ENCODE measurements at regions not wholly inside any gene's neighbourhood (a gene's known extent, or its start where the extent isn't known, plus 50 kb on each side); places are given as distances from the start of the nearest gene placed in this dataset.

DNA sequence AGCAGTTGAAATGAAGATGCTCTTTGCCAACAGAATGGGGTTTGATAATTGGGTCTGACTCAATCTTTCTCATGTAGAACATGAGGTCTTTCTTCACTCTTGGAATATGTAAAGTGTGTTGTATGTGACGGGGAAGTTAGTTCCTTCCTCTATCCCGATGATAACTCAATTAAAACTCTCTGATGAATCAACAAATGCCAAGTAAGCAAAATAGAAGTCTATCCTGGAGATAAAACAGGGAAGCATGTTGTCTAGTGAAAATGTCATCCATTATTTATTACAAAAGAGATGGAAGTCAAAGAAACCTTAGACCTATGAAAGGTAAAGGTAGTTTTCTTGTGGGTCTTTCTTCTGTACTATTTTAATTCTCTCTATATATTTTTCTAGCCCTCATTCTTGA is 274.2 kb upstream of the ARRDC4 start:
- TF ChIP-seq, protein P1, sequence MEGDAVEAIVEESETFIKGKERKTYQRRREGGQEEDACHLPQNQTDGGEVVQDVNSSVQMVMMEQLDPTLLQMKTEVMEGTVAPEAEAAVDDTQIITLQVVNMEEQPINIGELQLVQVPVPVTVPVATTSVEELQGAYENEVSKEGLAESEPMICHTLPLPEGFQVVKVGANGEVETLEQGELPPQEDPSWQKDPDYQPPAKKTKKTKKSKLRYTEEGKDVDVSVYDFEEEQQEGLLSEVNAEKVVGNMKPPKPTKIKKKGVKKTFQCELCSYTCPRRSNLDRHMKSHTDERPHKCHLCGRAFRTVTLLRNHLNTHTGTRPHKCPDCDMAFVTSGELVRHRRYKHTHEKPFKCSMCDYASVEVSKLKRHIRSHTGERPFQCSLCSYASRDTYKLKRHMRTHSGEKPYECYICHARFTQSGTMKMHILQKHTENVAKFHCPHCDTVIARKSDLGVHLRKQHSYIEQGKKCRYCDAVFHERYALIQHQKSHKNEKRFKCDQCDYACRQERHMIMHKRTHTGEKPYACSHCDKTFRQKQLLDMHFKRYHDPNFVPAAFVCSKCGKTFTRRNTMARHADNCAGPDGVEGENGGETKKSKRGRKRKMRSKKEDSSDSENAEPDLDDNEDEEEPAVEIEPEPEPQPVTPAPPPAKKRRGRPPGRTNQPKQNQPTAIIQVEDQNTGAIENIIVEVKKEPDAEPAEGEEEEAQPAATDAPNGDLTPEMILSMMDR (conservative IDR thresholded peaks at IDR 0.05 in 1 of 2, IDR thresholded peaks at IDR 0.05 in 1 of 2; ENCODE audit: low read depth in 1 of 2, low read length in 2 of 2): no peak
- TF ChIP-seq EZH2 (IDR thresholded peaks at IDR 0.05; ENCODE audit: low read length, missing control alignments): no peak

All from fibroblast of lung (primary cell).